IPS DF 6.9 (cell line): ENCODE measurements at regions not wholly inside any gene's neighbourhood (a gene's known extent, or its start where the extent isn't known, plus 50 kb on each side); places are given as distances from the start of the nearest gene placed in this dataset.
"Not testable (repeated sequence)": the region's sequence is repeated elsewhere in the genome, so short reads cannot be mapped to it uniquely, and the experiment has no call there.

Experiments
- DNase-seq: peaks from one replicate; pipeline ENCODE4 v3.0.0-alpha.2; 2013; ENCODE audit warnings: low read depth, low spot score
- H3K27ac ChIP-seq: one replicate; pipeline ENCODE4 v1.5.1; 2013; ENCODE audit warnings: low read length, control low read depth
- H3K27me3 ChIP-seq: 2 replicates; pipeline ENCODE4 v1.6.1; 2013; ENCODE audit warnings: mild to moderate bottlenecking, low read length; ENCODE audit not compliant: control insufficient read depth, insufficient read depth
- H3K36me3 ChIP-seq: 2 replicates; pipeline ENCODE4 v1.6.1; 2013; ENCODE audit warnings: low read length; ENCODE audit not compliant: control insufficient read depth, insufficient read depth
- H3K4me1 ChIP-seq: 2 replicates; pipeline ENCODE4 v1.6.1; 2013; ENCODE audit warnings: low read length; ENCODE audit not compliant: control insufficient read depth, insufficient read depth
- H3K4me3 ChIP-seq: 2 replicates; pipeline ENCODE4 v1.5.1; 2013; ENCODE audit warnings: mild to moderate bottlenecking, low read length
- H3K9me3 ChIP-seq: 2 replicates; pipeline ENCODE4 v1.6.1; 2013; ENCODE audit warnings: low read length, inconsistent platforms; ENCODE audit not compliant: control insufficient read depth, insufficient read depth
- WGBS: extraction: QIAGEN DNeasy Blood & Tissue Kit; methylation state at CpG from one replicate; pipeline ENCODE4 v1.1.7; 2013; ENCODE audit warnings: mixed read lengths, missing lambda C conversion rate; ENCODE audit not compliant: insufficient read length, insufficient coverage; 5-methylcytosine and 5-hydroxymethylcytosine counted together

DNA sequence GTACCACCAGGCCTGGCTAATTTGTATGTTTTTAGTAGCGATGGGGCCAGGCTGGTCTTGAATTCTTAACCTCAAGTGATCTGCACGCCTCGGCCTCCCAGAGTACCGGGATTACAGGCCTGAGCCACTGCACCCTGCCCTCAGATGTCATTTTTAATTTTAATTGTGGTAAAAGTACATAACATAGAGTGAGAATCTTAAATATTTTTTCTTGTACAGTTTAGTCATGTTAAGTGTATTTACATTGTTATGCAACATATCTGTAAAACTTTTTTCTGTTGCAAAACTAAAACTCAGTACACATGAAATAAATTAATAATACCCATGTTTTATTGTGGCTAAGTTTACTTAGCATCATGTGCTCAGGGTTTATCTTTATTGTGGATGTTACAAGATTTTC is 231.4 kb downstream of the ALG10 start:
- H3K4me1 ChIP-seq, result no peaks in the 10 kb centered on the region
- no peaks in the 10 kb centered on the region for H3K36me3 ChIP-seq
- DNase-seq, result no peak
- no peak overlapping the region for H3K4me3 ChIP-seq
- no CpG with 5 or more reads among the region's 4 CpGs for WGBS
- no peak overlapping the region for H3K27ac ChIP-seq
- no peaks in the 10 kb centered on the region for H3K27me3 ChIP-seq
- peaks cover 2% of the 10 kb centered on the region; the same call in 1 of the 2 replicates for H3K9me3 ChIP-seq

DNA sequence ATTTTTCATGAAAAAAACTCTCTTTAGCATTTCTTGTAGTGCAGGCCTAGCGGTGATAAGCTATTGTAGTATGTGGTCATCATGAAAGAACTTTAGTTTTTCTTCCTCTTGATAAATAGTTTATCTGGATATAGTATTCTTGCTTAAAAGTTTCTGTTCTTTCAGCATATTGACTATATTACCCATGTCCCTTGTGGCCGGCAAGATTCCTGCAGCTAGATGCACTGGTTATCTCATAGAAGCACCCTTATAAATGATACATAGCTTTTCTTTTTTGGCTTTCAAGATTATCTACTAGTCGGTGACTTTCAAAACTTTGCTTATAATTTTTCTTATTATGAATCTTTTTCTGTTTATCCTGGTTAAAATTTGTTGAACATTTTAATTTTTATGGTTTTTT is 234.8 kb downstream of the ALG10 start:
- Histone ChIP-seq H3K27me3 (no peaks in the 10 kb centered on the region), H3K9me3 (no peaks in the 10 kb centered on the region; the same call in none of the 2 replicates), H3K36me3 (no peaks in the 10 kb centered on the region; the same call in 1 of the 2 replicates), H3K27ac (no peak overlapping the region), H3K4me1 (no peaks in the 10 kb centered on the region), H3K4me3 (no peak overlapping the region)
- WGBS, result no CpG with 5 or more reads among the region's 3 CpGs
- no peak for DNase-seq

DNA sequence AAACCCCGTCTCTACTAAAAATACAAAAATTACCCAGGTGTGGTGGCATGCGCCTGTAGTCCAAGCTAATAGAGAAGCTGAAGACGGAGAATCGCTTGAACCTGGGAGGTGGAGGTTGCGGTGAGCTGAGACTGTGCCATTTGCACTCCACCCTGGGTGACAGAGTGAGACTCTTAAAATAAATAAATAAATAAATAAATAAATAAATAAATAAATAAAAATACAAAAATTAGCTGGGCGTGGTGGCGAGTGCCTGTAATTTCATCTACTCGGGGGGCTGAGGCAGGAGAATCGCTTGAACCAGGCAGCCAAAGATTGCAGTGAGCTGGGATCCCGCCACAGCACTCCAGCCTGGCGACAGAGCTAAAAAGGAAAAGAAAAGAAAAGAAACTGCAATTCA is 239.8 kb downstream of the ALG10 start:
- not testable (repeated sequence) for H3K4me1 ChIP-seq, H3K36me3 ChIP-seq, H3K4me3 ChIP-seq, H3K27me3 ChIP-seq, H3K9me3 ChIP-seq, DNase-seq, H3K27ac ChIP-seq
- no CpG with 5 or more reads among the region's 11 CpGs for WGBS

DNA sequence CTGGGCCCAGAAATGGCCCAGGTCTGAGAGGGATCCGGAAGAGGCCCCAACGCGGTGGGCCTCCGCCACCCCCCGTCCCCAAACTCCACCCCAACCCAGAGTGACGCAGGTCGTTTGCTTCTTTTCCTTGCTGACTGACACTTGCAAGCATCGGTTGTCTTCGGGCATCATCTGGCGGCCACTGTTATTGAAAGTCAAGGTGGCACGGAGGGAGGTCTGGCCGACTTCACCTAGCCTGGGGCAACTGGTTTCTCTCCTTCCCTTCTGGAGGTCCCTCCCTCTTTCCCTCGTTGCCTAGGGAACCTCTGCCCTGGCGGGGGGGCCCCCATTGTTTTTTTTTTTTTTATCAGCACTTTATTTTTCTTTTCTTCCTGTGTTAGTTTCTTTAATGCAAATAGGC is 241.8 kb downstream of the ALG10 start:
- no peak for DNase-seq
- Histone ChIP-seq H3K4me3 (no peak overlapping the region), H3K27me3 (no peaks in the 10 kb centered on the region), H3K4me1 (no peaks in the 10 kb centered on the region), H3K36me3 (no peaks in the 10 kb centered on the region; the same call in 1 of the 2 replicates), H3K9me3 (peaks cover 3% of the 10 kb centered on the region), H3K27ac (no peak overlapping the region)
- no CpG with 5 or more reads among the region's 14 CpGs for WGBS

DNA sequence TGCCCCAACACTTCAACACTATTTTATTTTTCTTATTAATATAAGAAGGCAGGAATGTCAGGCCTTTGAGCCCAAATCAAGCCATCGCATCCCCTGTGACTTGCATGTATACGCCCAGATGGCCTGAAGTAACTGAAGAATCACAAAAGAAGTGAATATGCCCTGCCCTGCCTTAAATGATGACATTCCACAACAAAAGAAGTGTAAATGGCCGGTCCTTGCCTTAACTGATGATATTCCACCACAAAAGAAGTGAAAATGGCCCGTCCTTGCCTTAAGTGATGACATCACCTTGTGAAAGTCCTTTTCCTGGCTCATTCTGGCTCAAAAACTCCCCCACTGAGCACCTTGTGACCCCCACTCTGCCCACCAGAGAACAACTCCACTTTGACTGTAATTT is 251.4 kb downstream of the ALG10 start:
- not testable (repeated sequence) for H3K36me3 ChIP-seq, H3K27ac ChIP-seq, H3K4me1 ChIP-seq, H3K27me3 ChIP-seq, H3K9me3 ChIP-seq, H3K4me3 ChIP-seq, DNase-seq
- no CpG with 5 or more reads among the region's 4 CpGs for WGBS

DNA sequence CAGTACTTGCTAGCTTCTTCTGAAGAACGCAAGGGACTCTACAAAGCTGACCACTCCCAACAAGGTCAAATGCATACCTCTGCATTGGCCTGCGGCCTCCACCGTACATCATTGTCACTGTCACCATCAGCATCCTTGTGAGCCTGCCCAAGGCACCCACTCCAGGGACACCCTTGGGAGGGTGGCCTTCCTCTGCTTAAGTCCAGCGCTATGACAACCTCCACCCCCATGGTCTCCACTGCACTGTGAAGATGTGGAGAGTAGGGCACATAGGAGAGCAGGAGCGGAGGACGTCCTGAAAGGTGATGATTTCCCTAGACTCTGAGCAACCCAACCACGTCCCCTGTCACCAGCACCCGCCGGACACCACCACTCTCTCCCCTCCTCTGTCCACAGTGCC is 252.8 kb downstream of the ALG10 start:
- no peak for DNase-seq
- no peak overlapping the region for H3K4me3 ChIP-seq
- peaks cover 8% of the 10 kb centered on the region for H3K9me3 ChIP-seq
- H3K27ac ChIP-seq, result no peak overlapping the region
- no CpG with 5 or more reads among the region's 9 CpGs for WGBS
- H3K27me3 ChIP-seq, result no peaks in the 10 kb centered on the region
- H3K4me1 ChIP-seq, result no peaks in the 10 kb centered on the region
- H3K36me3 ChIP-seq, result no peaks in the 10 kb centered on the region

DNA sequence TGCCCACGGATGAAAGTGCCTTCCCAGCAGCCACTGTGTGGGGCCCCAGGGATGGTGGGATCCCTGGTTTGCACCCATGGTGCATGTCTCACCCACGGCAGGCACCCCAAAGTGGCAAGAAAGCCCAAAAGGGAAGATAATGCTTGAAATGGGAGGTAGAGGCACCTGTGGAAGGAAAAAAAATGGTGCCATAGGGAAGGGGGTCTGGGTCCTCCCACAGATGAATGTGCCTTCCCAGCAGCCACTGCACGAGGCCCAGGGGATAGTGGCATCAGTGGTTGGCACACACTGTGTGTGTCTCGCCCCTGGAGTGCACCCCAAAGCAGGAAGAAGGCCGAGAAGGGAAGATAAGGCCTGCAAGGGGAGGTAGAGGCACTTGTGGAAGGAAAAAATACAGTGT is 264.2 kb downstream of the ALG10 start:
- Histone ChIP-seq H3K27me3 (no peaks in the 10 kb centered on the region), H3K4me3 (no peak overlapping the region), H3K36me3 (no peaks in the 10 kb centered on the region), H3K9me3 (peaks cover 26% of the 10 kb centered on the region), H3K4me1 (no peaks in the 10 kb centered on the region), H3K27ac (no peak overlapping the region)
- no peak for DNase-seq
- WGBS, result no CpG with 5 or more reads among the region's 5 CpGs

DNA sequence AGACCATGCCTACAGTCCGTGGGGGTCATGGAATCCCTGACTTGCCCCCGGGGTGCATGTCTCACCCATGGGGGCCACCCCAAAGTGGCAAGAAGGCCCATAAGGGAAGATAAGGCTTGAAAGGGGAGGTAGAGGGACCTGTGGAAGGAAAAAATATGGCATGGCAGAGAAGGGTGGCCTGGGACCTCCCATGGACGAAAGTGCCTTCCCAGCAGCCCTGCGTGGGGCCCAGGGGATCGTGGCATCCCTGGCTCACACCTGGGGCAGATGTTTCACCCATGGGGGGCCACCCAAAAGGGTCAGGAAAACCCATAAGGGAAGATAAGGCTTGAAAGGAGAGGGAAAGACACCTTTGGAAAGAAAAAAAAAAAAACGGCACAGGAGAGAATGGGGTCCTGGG is 264.6 kb downstream of the ALG10 start:
- H3K27ac ChIP-seq, result no peak overlapping the region
- no peaks in the 10 kb centered on the region for H3K36me3 ChIP-seq
- H3K27me3 ChIP-seq, result no peaks in the 10 kb centered on the region
- DNase-seq, result no peak
- H3K4me3 ChIP-seq, result no peak overlapping the region
- H3K4me1 ChIP-seq, result no peaks in the 10 kb centered on the region
- whole genome bisulfite sequencing, result no CpG with 5 or more reads among the region's 6 CpGs
- peaks cover 28% of the 10 kb centered on the region for H3K9me3 ChIP-seq

DNA sequence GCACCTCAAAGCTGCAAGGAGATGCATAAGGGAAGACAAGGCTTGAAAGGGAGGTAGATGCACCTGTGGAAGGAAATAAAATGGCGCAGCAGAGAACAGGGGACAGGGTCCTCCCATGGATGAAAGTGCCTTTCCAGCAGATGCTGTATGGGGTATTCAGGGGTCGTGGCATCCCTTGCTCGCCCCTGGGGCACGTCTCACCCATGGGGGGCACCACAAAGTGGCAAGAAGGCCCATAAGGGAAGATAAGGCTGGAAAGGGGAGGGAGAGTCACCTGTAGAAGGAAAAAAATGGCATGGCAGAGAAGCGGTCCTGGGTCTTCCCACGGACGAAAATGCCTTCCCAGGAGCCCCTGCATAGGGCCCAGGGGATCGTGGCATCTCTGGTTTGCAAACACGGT is 265.1 kb downstream of the ALG10 start:
- H3K4me3 ChIP-seq, result no peak overlapping the region
- H3K36me3 ChIP-seq, result no peaks in the 10 kb centered on the region
- WGBS, result no CpG with 5 or more reads among the region's 9 CpGs
- DNase-seq, result no peak
- H3K27me3 ChIP-seq, result no peaks in the 10 kb centered on the region
- H3K9me3 ChIP-seq, result peaks cover 32% of the 10 kb centered on the region
- no peaks in the 10 kb centered on the region for H3K4me1 ChIP-seq
- no peak overlapping the region for H3K27ac ChIP-seq

DNA sequence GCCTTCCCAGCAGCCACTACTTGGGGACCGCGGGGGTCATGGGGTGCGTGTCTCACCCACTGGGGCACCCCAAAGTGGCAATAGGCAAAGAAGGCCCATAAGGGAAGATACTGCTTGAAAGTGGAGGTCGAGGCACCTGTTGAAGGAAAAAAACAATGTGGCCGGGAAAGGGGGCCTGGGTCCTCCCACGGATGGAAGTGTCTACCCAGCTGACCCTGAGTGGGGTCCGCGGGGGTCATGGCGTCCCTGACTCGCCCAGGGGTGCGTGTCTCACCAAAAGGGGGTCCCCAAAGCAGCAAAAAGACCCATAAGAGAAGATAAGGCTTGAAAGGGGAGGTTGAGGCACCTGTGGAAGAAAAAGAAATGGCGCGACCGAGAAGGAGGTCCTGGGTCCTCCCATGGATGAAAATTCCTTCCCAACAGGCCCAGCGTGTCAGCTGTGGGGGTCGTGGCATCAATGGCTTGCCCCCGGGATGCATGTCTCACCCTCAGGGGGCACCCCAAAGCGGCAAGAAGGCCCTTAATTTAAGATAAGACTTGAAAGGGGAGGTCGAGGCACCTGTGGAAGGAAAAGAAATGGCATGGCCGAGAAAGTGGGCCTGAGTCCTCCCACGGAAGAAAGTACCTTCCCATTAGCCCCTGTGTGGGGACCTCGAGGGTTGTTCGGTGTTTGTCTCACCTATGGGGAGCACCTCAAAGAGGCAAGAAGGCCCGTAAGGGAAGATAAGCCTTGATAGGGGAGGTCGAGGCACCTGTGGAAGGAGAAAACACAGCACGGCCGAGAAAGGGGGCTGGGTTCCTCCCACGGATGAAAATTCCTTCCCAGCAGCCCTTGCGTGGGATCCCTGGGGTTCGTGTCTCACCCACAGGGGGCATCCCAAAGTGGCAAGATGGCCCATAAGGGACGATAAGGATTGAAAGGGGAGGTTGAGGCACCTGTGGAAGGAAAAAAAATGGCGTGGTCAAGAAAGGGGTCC is 266.0 kb downstream of the ALG10 start:
- Histone ChIP-seq H3K27me3 (no peaks in the 10 kb centered on the region), H3K9me3 (peaks cover 36% of the 10 kb centered on the region), H3K4me3 (no peak overlapping the region), H3K27ac (no peak overlapping the region), H3K4me1 (no peaks in the 10 kb centered on the region), H3K36me3 (no peaks in the 10 kb centered on the region)
- WGBS, result no CpG with 5 or more reads among the region's 32 CpGs
- DNase-seq, result no peak

DNA sequence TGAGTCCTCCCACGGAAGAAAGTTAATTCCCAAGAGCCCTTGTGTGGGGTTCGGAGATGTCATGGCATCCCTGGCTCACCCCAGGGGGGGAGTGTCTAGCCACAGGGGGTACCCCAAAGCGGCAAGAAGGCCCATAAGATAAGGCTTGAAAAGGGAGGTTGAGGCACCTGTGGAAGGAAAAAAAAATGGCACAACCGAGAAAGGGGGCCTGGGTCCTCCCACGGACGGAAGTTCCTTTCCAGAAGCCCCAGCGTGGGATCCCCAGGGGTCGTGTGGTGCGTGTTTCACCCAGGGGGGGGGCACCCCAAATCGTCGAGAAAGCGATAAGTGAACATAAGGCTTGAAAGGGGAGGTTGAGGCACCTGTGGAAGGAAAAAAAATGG is 266.7 kb downstream of the ALG10 start:
- Histone ChIP-seq H3K4me3 (no peak overlapping the region), H3K27ac (no peak overlapping the region), H3K36me3 (no peaks in the 10 kb centered on the region), H3K27me3 (no peaks in the 10 kb centered on the region), H3K4me1 (no peaks in the 10 kb centered on the region), H3K9me3 (peaks cover 36% of the 10 kb centered on the region)
- WGBS, result no CpG with 5 or more reads among the region's 12 CpGs
- DNase-seq, result no peak
